ENCODE measurements at regions not wholly inside any gene's neighbourhood (a gene's known extent, or its start where the extent isn't known, plus 50 kb on each side); places are given as distances from the start of the nearest gene placed in this dataset.

GRCh38 chr18:56545464-56545863 lies 92.9 kb downstream of the TXNL1 start:
- no peaks in the 10 kb centered on the region for H3K27me3 ChIP-seq (ENCODE audit: insufficient read depth in 3 of 3, low read length in 2 of 3)
- H3K4me3 ChIP-seq: no peak overlapping the region
- no peaks in the 10 kb centered on the region for H3K36me3 ChIP-seq (ENCODE audit: insufficient read depth in 1 of 2, low read depth in 1 of 2)
- WGBS, 3 donors: 79 to 85% (median 84%) methylated on average over 1 of the region's 1 CpG
- DNase-seq (no peak), ATAC-seq (no peak)
- H3K4me1 ChIP-seq: no peaks in the 10 kb centered on the region
- no peaks in the 10 kb centered on the region for H3K9me3 ChIP-seq
- intact Hi-C loops (cut with DNase I): no loop called here
- no peak for TF ChIP-seq CTCF (IDR thresholded peaks at IDR 0.05)
- no peak overlapping the region for H3K27ac ChIP-seq

GRCh38 chr18:56542476-56542875 lies 95.9 kb downstream of the TXNL1 start:
- ATAC-seq (no peak), DNase-seq (no peak)
- no peak for TF ChIP-seq CTCF (IDR thresholded peaks at IDR 0.05)
- H3K4me1 ChIP-seq: no peaks in the 10 kb centered on the region
- no peak overlapping the region for H3K4me3 ChIP-seq
- H3K27ac ChIP-seq: no peak overlapping the region
- whole genome bisulfite sequencing, 3 donors: 55 to 68% (median 59%) methylated on average over 2 of the region's 2 CpGs
- no peaks in the 10 kb centered on the region for H3K9me3 ChIP-seq
- H3K27me3 ChIP-seq (ENCODE audit: insufficient read depth in 3 of 3, low read length in 2 of 3): no peaks in the 10 kb centered on the region
- intact Hi-C loops (cut with DNase I): no loop called here
- no peaks in the 10 kb centered on the region for H3K36me3 ChIP-seq (ENCODE audit: insufficient read depth in 1 of 2, low read depth in 1 of 2)

- no peaks in the 10 kb centered on the region for H3K4me1 ChIP-seq
- TF ChIP-seq CTCF (IDR thresholded peaks at IDR 0.05): no peak
- intact Hi-C loops (cut with DNase I): no loop called here
- no peak for DNase-seq
- H3K4me3 ChIP-seq: no peak overlapping the region
- H3K27me3 ChIP-seq (ENCODE audit: insufficient read depth in 3 of 3, low read length in 2 of 3): no peaks in the 10 kb centered on the region
- H3K27ac ChIP-seq: no peak overlapping the region
- ATAC-seq: no peak
- H3K36me3 ChIP-seq (ENCODE audit: insufficient read depth in 1 of 2, low read depth in 1 of 2): no peaks in the 10 kb centered on the region
- no peaks in the 10 kb centered on the region for H3K9me3 ChIP-seq
- 45 to 52% (median 49%) methylated on average over 2 of the region's 2 CpGs for WGBS, 3 donors
These were observed 96.6 kb downstream of the TXNL1 start for GRCh38 chr18:56541793-56542192.

- intact Hi-C loops (cut with DNase I): no loop called here
- Histone ChIP-seq H3K9me3 (no peaks in the 10 kb centered on the region), H3K36me3 (ENCODE audit: insufficient read depth in 1 of 2, low read depth in 1 of 2) (no peaks in the 10 kb centered on the region), H3K4me1 (no peaks in the 10 kb centered on the region), H3K4me3 (no peak overlapping the region), H3K27ac (no peak overlapping the region), H3K27me3 (ENCODE audit: insufficient read depth in 3 of 3, low read length in 2 of 3) (no peaks in the 10 kb centered on the region)
- no peak for ATAC-seq
- TF ChIP-seq CTCF (IDR thresholded peaks at IDR 0.05): no peak
- DNase-seq: no peak
- 80 to 83% (median 80%) methylated on average over 2 of the region's 2 CpGs for WGBS, 3 donors
These were observed 97.1 kb downstream of the TXNL1 start for GRCh38 chr18:56541340-56541739.

- Histone ChIP-seq H3K27ac (no peak overlapping the region), H3K9me3 (no peaks in the 10 kb centered on the region), H3K36me3 (ENCODE audit: insufficient read depth in 1 of 2, low read depth in 1 of 2) (no peaks in the 10 kb centered on the region), H3K4me1 (no peaks in the 10 kb centered on the region), H3K4me3 (no peak overlapping the region), H3K27me3 (ENCODE audit: insufficient read depth in 3 of 3, low read length in 2 of 3) (no peaks in the 10 kb centered on the region)
- no peak for DNase-seq
- ATAC-seq: no peak
- no peak for TF ChIP-seq CTCF (IDR thresholded peaks at IDR 0.05)
- 92 to 95% (median 94%) methylated on average over 2 of the region's 2 CpGs for WGBS, 3 donors
- intact Hi-C loops (cut with DNase I): no loop called here
These were observed 99.6 kb downstream of the TXNL1 start for GRCh38 chr18:56538746-56539145.

Data from psoas muscle (tissue), 7 donors.